Astrocyte (in vitro differentiated cells and primary cell): ENCODE measurements at regions not wholly inside any gene's neighbourhood (a gene's known extent, or its start where the extent isn't known, plus 50 kb on each side); places are given as distances from the start of the nearest gene placed in this dataset.

Source experiments
- DNase-seq: peaks from one replicate; pipeline ENCODE4 v3.0.0-alpha.2; 2010; ENCODE audit warnings: low read depth
- FAIRE-seq: peaks from 2 replicates; lab custom pipeline; 2011; peaks lifted over from hg19 to GRCh38; lab: Jason Lieb, UNC
- H2AFZ ChIP-seq: 2 replicates; pipeline ENCODE4 v1.6.0; 2012; ENCODE audit warnings: low read depth, low read length, inconsistent platforms
- H3K27ac ChIP-seq: 2 replicates; pipeline ENCODE4 v1.5.1; 2011; ENCODE audit warnings: low read depth, low read length, inconsistent platforms
- H3K27me3 ChIP-seq: 2 replicates; pipeline ENCODE4 v1.6.0; 2011; ENCODE audit warnings: low read length, inconsistent platforms; ENCODE audit not compliant: insufficient read depth
- H3K36me3 ChIP-seq: 2 replicates; pipeline ENCODE4 v1.5.1; 2011; ENCODE audit warnings: low read length, inconsistent platforms; ENCODE audit not compliant: insufficient read depth
- H3K4me1 ChIP-seq: 2 replicates; pipeline ENCODE4 v1.5.1; 2011; ENCODE audit warnings: low read length, inconsistent platforms; ENCODE audit not compliant: insufficient read depth
- H3K4me2 ChIP-seq: 2 replicates; pipeline ENCODE4 v1.6.0; 2012; ENCODE audit warnings: low read length, inconsistent platforms
- H3K4me3 ChIP-seq: 2 replicates; pipeline ENCODE4 v1.5.1; 2011; ENCODE audit warnings: low read depth, mild to moderate bottlenecking, low read length, inconsistent platforms; ENCODE audit not compliant: insufficient read depth
- H3K79me2 ChIP-seq: 2 replicates; pipeline ENCODE4 v1.6.0; 2012; ENCODE audit warnings: mild to moderate bottlenecking, low read length, inconsistent platforms; ENCODE audit not compliant: insufficient read depth
- H3K9ac ChIP-seq: 2 replicates; pipeline ENCODE4 v1.6.0; 2012; ENCODE audit warnings: mild to moderate bottlenecking, low read length, inconsistent platforms
- H3K9me3 ChIP-seq: 2 replicates; pipeline ENCODE4 v1.5.1; 2012; ENCODE audit warnings: low read depth, mild to moderate bottlenecking, low read length, inconsistent platforms; ENCODE audit not compliant: insufficient read depth
- H4K20me1 ChIP-seq: 2 replicates; pipeline ENCODE4 v1.6.0; 2012; ENCODE audit warnings: low read length, inconsistent platforms; ENCODE audit not compliant: insufficient read depth
- H3K27ac Mint-ChIP-seq: one replicate; pipeline ENCODE4 v1.8.0; 2021; ENCODE audit warnings: mild to moderate bottlenecking, mixed read lengths; ENCODE audit not compliant: unreplicated experiment
- H3K27me3 Mint-ChIP-seq: one replicate; pipeline ENCODE4 v1.8.0; 2021; ENCODE audit warnings: low read depth, mixed read lengths; ENCODE audit not compliant: unreplicated experiment
- H3K36me3 Mint-ChIP-seq: one replicate; pipeline ENCODE4 v1.8.0; 2021; ENCODE audit warnings: low read depth, mixed read lengths; ENCODE audit not compliant: unreplicated experiment
- H3K4me1 Mint-ChIP-seq: one replicate; pipeline ENCODE4 v1.8.0; 2021; ENCODE audit warnings: low read depth, mixed read lengths; ENCODE audit not compliant: unreplicated experiment
- H3K4me3 Mint-ChIP-seq: one replicate; pipeline ENCODE4 v1.8.0; 2021; ENCODE audit warnings: mild to moderate bottlenecking, moderate library complexity, mixed read lengths; ENCODE audit not compliant: unreplicated experiment
- H3K9me3 Mint-ChIP-seq: one replicate; pipeline ENCODE4 v1.8.0; 2021; ENCODE audit warnings: mild to moderate bottlenecking, mixed read lengths; ENCODE audit not compliant: unreplicated experiment
- CTCF ChIP-seq: IDR thresholded peaks from 2 replicates; pipeline ENCODE4 v1.5.1; 2011; ENCODE audit warnings: low read depth, mild to moderate bottlenecking, inconsistent platforms, low read length, moderate library complexity; ENCODE audit not compliant: insufficient read depth
- EZH2 ChIP-seq: IDR thresholded peaks from 2 replicates; pipeline ENCODE4 v1.6.1; 2012; ENCODE audit warnings: mild to moderate bottlenecking, low read length, inconsistent platforms; ENCODE audit not compliant: insufficient read depth

- Mint-ChIP-seq H3K9me3 (no peaks in the 10 kb centered on the region), H3K4me3 (no peak overlapping the region), H3K36me3 (no peaks in the 10 kb centered on the region), H3K27ac (peak overlapping the region; percentile 88), H3K27me3 (peaks cover 5% of the 10 kb centered on the region), H3K4me1 (peaks cover 45% of the 10 kb centered on the region)
- TF ChIP-seq CTCF: no peak
- no peak for TF ChIP-seq EZH2
- DNase-seq (no peak), FAIRE-seq (no peak)
- Histone ChIP-seq H3K36me3 (no peaks in the 10 kb centered on the region), H2AFZ (no peak overlapping the region), H3K4me1 (peaks cover 25% of the 10 kb centered on the region), H3K79me2 (no peaks in the 10 kb centered on the region), H3K27ac (no peak overlapping the region), H3K9me3 (no peaks in the 10 kb centered on the region), H4K20me1 (no peaks in the 10 kb centered on the region), H3K9ac (no peak overlapping the region), H3K27me3 (no peaks in the 10 kb centered on the region), H3K4me3 (no peak overlapping the region), H3K4me2 (no peak overlapping the region)
Observed at GRCh38 chr2:236692937-236693336, 123.3 kb downstream of the ACKR3 start.

- H3K27me3 Mint-ChIP-seq: peaks cover 5% of the 10 kb centered on the region
Observed at GRCh38 chr2:236693531-236693930, 123.9 kb downstream of the ACKR3 start.

More at GRCh38 chr2:236693531-236693930, 123.9 kb downstream of the ACKR3 start:
- H3K4me3 Mint-ChIP-seq: peak overlapping the region; percentile 29
- Histone ChIP-seq H3K27ac (no peak overlapping the region), H3K9me3 (no peaks in the 10 kb centered on the region), H4K20me1 (no peaks in the 10 kb centered on the region), H3K4me2 (no peak overlapping the region), H3K36me3 (no peaks in the 10 kb centered on the region), H3K27me3 (no peaks in the 10 kb centered on the region), H3K79me2 (no peaks in the 10 kb centered on the region), H2AFZ (no peak overlapping the region), H3K4me3 (no peak overlapping the region), H3K9ac (no peak overlapping the region), H3K4me1 (peaks cover 25% of the 10 kb centered on the region)
- FAIRE-seq (no peak), DNase-seq (no peak)
- H3K9me3 Mint-ChIP-seq: no peaks in the 10 kb centered on the region
- peaks cover 44% of the 10 kb centered on the region for H3K4me1 Mint-ChIP-seq
- no peaks in the 10 kb centered on the region for H3K36me3 Mint-ChIP-seq
- peak overlapping the region; percentile 88 for H3K27ac Mint-ChIP-seq
- TF ChIP-seq CTCF (no peak), EZH2 (no peak)
